SK-N-MC (cell line): ENCODE measurements at regions not wholly inside any gene's neighbourhood (a gene's known extent, or its start where the extent isn't known, plus 50 kb on each side); places are given as distances from the start of the nearest gene placed in this dataset.

ENCODE experiments used
- DNase-seq: peaks from one replicate; pipeline ENCODE4 v3.0.0-alpha.2; 2011; ENCODE audit warnings: low read depth, low spot score
- H3K27ac ChIP-seq: fragments of 200-600 bp; sonication (generic); 2 replicates; pipeline ENCODE4 v1.5.1; 2016; ENCODE audit warnings: mixed run types
- H3K36me3 ChIP-seq: fragments of 200-600 bp; sonication (generic); 2 replicates; pipeline ENCODE4 v1.6.1; 2017; ENCODE audit warnings: antibody characterized with exemption, low read length, mixed read lengths; ENCODE audit not compliant: insufficient read depth
- H3K4me3 ChIP-seq: fragments of 200-600 bp; sonication (generic); 2 replicates; pipeline ENCODE4 v1.5.1; 2016
- H3K9ac ChIP-seq: fragments of 200-600 bp; sonication (generic); 2 replicates; pipeline ENCODE4 v1.8.0; 2017; ENCODE audit warnings: mixed run types, mixed read lengths; ENCODE audit not compliant: insufficient read length
- H3K9me3 ChIP-seq: fragments of 200-600 bp; sonication (generic); 2 replicates; pipeline ENCODE4 v1.6.1; 2017; ENCODE audit warnings: low read depth, mild to moderate bottlenecking, antibody characterized with exemption, low read length, moderate library complexity, mixed read lengths
- EZH2 ChIP-seq: fragments of 200-600 bp; sonication (generic); IDR thresholded peaks from one replicate; pipeline ENCODE4 v1.6.1; 2017; ENCODE audit warnings: antibody characterized with exemption
- FOXP2 ChIP-seq: optimal IDR thresholded peaks from 2 replicates; pipeline ENCODE3; 2011; ENCODE audit warnings: mild to moderate bottlenecking, moderate library complexity; ENCODE audit not compliant: insufficient read depth; ENCODE audit errors: extremely low read length, control extremely low read depth
- POLR2AphosphoS5 ChIP-seq: IDR thresholded peaks from 2 replicates; pipeline ENCODE4 v1.6.1; 2012; ENCODE audit warnings: mild to moderate bottlenecking, low read depth, low read length, borderline replicate concordance

GRCh38 chr12:105924526-105925208, 214.1 kb downstream of the NUAK1 start:
- no peak for DNase-seq
- H3K9me3 ChIP-seq: no peaks in the 10 kb centered on the region
- no peaks in the 10 kb centered on the region for H3K36me3 ChIP-seq
- no peak for TF ChIP-seq EZH2
- TF ChIP-seq POLR2AphosphoS5: no peak
- no peak for TF ChIP-seq FOXP2
- no peak overlapping the region for H3K27ac ChIP-seq
- H3K9ac ChIP-seq: no peak overlapping the region
- no peak overlapping the region for H3K4me3 ChIP-seq

- Histone ChIP-seq H3K36me3 (no peaks in the 10 kb centered on the region), H3K4me3 (no peak overlapping the region), H3K9ac (no peak overlapping the region), H3K9me3 (no peaks in the 10 kb centered on the region), H3K27ac (no peak overlapping the region)
- DNase-seq: no peak
- no peak for TF ChIP-seq EZH2
- TF ChIP-seq FOXP2: no peak
- TF ChIP-seq POLR2AphosphoS5: no peak
These were observed 211.2 kb downstream of the NUAK1 start for GRCh38 chr12:105927564-105927963.

GRCh38 chr12:105928436-105928835, 210.3 kb downstream of the NUAK1 start:
- Histone ChIP-seq H3K36me3 (no peaks in the 10 kb centered on the region), H3K9ac (no peak overlapping the region), H3K27ac (no peak overlapping the region), H3K9me3 (no peaks in the 10 kb centered on the region), H3K4me3 (no peak overlapping the region)
- DNase-seq: no peak
- TF ChIP-seq FOXP2: no peak
- TF ChIP-seq EZH2: no peak

- no peak overlapping the region for H3K27ac ChIP-seq
These were observed 209.6 kb downstream of the NUAK1 start for GRCh38 chr12:105929192-105929591.

GRCh38 chr12:105930557-105931503, 207.9 kb downstream of the NUAK1 start:
- Histone ChIP-seq H3K9ac (no peak overlapping the region), H3K36me3 (no peaks in the 10 kb centered on the region), H3K27ac (no peak overlapping the region), H3K4me3 (no peak overlapping the region), H3K9me3 (no peaks in the 10 kb centered on the region)
- DNase-seq: no peak
- TF ChIP-seq POLR2AphosphoS5: no peak
- no peak for TF ChIP-seq FOXP2
- TF ChIP-seq EZH2: no peak

More at GRCh38 chr12:105929192-105929591, 209.6 kb downstream of the NUAK1 start:
- Histone ChIP-seq H3K4me3 (no peak overlapping the region), H3K9ac (no peak overlapping the region), H3K9me3 (no peaks in the 10 kb centered on the region), H3K36me3 (no peaks in the 10 kb centered on the region)
- no peak for DNase-seq
- TF ChIP-seq FOXP2 (no peak), EZH2 (no peak), POLR2AphosphoS5 (no peak)

- Histone ChIP-seq H3K9ac (no peak overlapping the region), H3K27ac (no peak overlapping the region), H3K4me3 (no peak overlapping the region), H3K9me3 (no peaks in the 10 kb centered on the region), H3K36me3 (no peaks in the 10 kb centered on the region)
- TF ChIP-seq FOXP2: no peak
- no peak for TF ChIP-seq EZH2
- no peak for TF ChIP-seq POLR2AphosphoS5
- no peak for DNase-seq
These were observed 206.8 kb downstream of the NUAK1 start for GRCh38 chr12:105931762-105932570.

- no peak for DNase-seq
- Histone ChIP-seq H3K27ac (no peak overlapping the region), H3K4me3 (no peak overlapping the region), H3K9me3 (no peaks in the 10 kb centered on the region), H3K9ac (no peak overlapping the region), H3K36me3 (no peaks in the 10 kb centered on the region)
- TF ChIP-seq POLR2AphosphoS5: no peak
- no peak for TF ChIP-seq EZH2
- no peak for TF ChIP-seq FOXP2
These were observed 204.8 kb downstream of the NUAK1 start for GRCh38 chr12:105933671-105934665.
